Muscle layer of colon (tissue), 2 donors: ENCODE measurements at regions not wholly inside any gene's neighbourhood (a gene's known extent, or its start where the extent isn't known, plus 50 kb on each side); places are given as distances from the start of the nearest gene placed in this dataset.

Experiments
- H3K27ac ChIP-seq: one replicate; pipeline ENCODE4 v1.7.0; 2013; ENCODE audit warnings: low read depth, mild to moderate bottlenecking, low read length, moderate library complexity
- H3K27me3 ChIP-seq, 2 donors: one replicate each; pipeline ENCODE4 v1.7.0; 2013; ENCODE audit warnings: low read length in 2 of 2, mild to moderate bottlenecking in 2 of 2; ENCODE audit not compliant: insufficient read depth in 2 of 2, control insufficient read depth in 1 of 2
- H3K36me3 ChIP-seq: one replicate; pipeline ENCODE4 v1.7.0; 2013; ENCODE audit warnings: mild to moderate bottlenecking, low read length; ENCODE audit not compliant: insufficient read depth
- H3K4me1 ChIP-seq: one replicate; pipeline ENCODE4 v1.7.0; 2013; ENCODE audit warnings: mild to moderate bottlenecking, low read length; ENCODE audit not compliant: insufficient read depth
- H3K4me3 ChIP-seq, 2 donors: one replicate each; pipeline ENCODE4 v1.7.0; 2013; ENCODE audit warnings: low read length in 2 of 2, low read depth in 1 of 2, mild to moderate bottlenecking in 1 of 2, moderate library complexity in 1 of 2
- H3K9ac ChIP-seq: one replicate; pipeline ENCODE4 v1.7.0; 2013; ENCODE audit warnings: low read length
- H3K9me3 ChIP-seq: one replicate; pipeline ENCODE4 v1.7.0; 2013; ENCODE audit warnings: mild to moderate bottlenecking, low read length
- donor health status: abdominal sarcoma.
- donor health status: Adenocarcinoma of cecum.

- Histone ChIP-seq H3K36me3 (no peaks in the 10 kb centered on the region), H3K9ac (no peak overlapping the region), H3K27ac (no peak overlapping the region), H3K4me1 (no peaks in the 10 kb centered on the region), H3K4me3 (no peak overlapping the region), H3K27me3 (no peaks in the 10 kb centered on the region), H3K9me3 (no peaks in the 10 kb centered on the region)
These were observed 60.5 kb downstream of the NR2F2 start for GRCh38 chr15:96390986-96391385.

- no peak overlapping the region for H3K27ac ChIP-seq
These were observed 62.1 kb downstream of the NR2F2 start for GRCh38 chr15:96392380-96393208.

GRCh38 chr15:96393209-96393513 is 62.7 kb downstream of the NR2F2 start:
- Histone ChIP-seq H3K36me3 (no peaks in the 10 kb centered on the region), H3K9ac (no peak overlapping the region), H3K4me1 (no peaks in the 10 kb centered on the region), H3K27me3 (no peaks in the 10 kb centered on the region), H3K9me3 (no peaks in the 10 kb centered on the region), H3K4me3 (no peak overlapping the region), H3K27ac (no peak overlapping the region)

More at GRCh38 chr15:96392380-96393208, 62.1 kb downstream of the NR2F2 start:
- H3K27me3 ChIP-seq: no peaks in the 10 kb centered on the region
- H3K4me1 ChIP-seq: no peaks in the 10 kb centered on the region
- no peaks in the 10 kb centered on the region for H3K9me3 ChIP-seq
- H3K4me3 ChIP-seq: no peak overlapping the region
- no peak overlapping the region for H3K9ac ChIP-seq
- no peaks in the 10 kb centered on the region for H3K36me3 ChIP-seq

DNA sequence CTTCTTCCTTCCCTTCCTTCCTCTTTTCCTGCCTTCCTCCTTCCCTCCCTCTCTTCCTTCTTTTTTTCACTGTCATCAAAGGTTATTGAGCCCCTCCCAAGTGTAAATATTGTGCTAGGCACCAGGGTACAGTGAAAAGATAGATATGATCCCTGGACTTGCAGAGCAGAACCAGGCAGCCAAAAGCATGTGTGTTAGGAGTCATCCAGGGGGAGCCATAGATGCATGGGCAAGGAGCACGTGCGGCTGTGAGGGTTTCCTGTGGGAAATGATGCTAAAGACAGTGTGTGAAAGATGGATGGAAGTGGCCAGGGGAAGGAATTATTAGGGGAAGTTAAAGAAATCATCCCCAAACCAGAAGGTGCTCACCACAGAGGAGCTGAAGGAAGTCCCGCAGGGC is 65.2 kb downstream of the NR2F2 start:
- no peaks in the 10 kb centered on the region for H3K27me3 ChIP-seq
- no peak overlapping the region for H3K4me3 ChIP-seq
- no peak overlapping the region for H3K9ac ChIP-seq
- H3K27ac ChIP-seq: no peak overlapping the region
- H3K4me1 ChIP-seq: no peaks in the 10 kb centered on the region
- H3K9me3 ChIP-seq: no peaks in the 10 kb centered on the region
- H3K36me3 ChIP-seq: no peaks in the 10 kb centered on the region

- Histone ChIP-seq H3K27ac (no peak overlapping the region), H3K36me3 (no peaks in the 10 kb centered on the region), H3K4me3 (no peak overlapping the region), H3K4me1 (no peaks in the 10 kb centered on the region), H3K9ac (no peak overlapping the region), H3K9me3 (no peaks in the 10 kb centered on the region), H3K27me3 (no peaks in the 10 kb centered on the region)
These were observed 68.3 kb downstream of the NR2F2 start for GRCh38 chr15:96398776-96399175.

DNA sequence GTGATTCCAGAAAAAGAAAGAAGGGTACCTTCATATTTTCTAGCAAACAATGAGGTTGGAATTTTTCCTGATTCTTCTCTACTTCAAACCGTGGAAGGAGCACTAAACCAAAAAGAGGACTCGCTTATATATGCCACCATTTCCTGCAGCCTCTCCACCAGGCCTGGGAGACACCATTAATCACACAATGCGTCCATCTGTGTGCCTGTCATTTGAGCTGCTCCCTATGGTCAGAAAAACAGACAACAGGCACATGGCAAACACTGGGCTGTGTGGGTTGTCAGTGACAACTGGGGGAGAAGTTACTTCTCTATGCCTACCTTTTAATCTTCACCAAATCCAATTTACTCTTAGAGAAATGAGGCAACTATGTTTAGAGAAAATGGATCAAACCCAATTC is 71.9 kb downstream of the NR2F2 start:
- H3K4me1 ChIP-seq: no peaks in the 10 kb centered on the region
- H3K27me3 ChIP-seq: peaks cover 0 to 7% of the 10 kb centered on the region in 2 donors
- no peak overlapping the region for H3K27ac ChIP-seq
- H3K9me3 ChIP-seq: no peaks in the 10 kb centered on the region
- H3K4me3 ChIP-seq: no peak overlapping the region
- no peak overlapping the region for H3K9ac ChIP-seq
- H3K36me3 ChIP-seq: no peaks in the 10 kb centered on the region

GRCh38 chr15:96403071-96403470 is 72.6 kb downstream of the NR2F2 start:
- no peak overlapping the region for H3K4me3 ChIP-seq
- peaks cover 4 to 14% of the 10 kb centered on the region in 2 donors for H3K27me3 ChIP-seq
- H3K4me1 ChIP-seq: no peaks in the 10 kb centered on the region
- H3K36me3 ChIP-seq: no peaks in the 10 kb centered on the region
- H3K27ac ChIP-seq: no peak overlapping the region
- H3K9ac ChIP-seq: no peak overlapping the region
- no peaks in the 10 kb centered on the region for H3K9me3 ChIP-seq

GRCh38 chr15:96403932-96404331 is 73.4 kb downstream of the NR2F2 start:
- H3K9me3 ChIP-seq: no peaks in the 10 kb centered on the region
- peaks cover 12 to 22% of the 10 kb centered on the region in 2 donors for H3K27me3 ChIP-seq
- no peaks in the 10 kb centered on the region for H3K36me3 ChIP-seq
- no peak overlapping the region for H3K9ac ChIP-seq
- H3K4me1 ChIP-seq: no peaks in the 10 kb centered on the region
- H3K27ac ChIP-seq: no peak overlapping the region
- H3K4me3 ChIP-seq: no peak overlapping the region

GRCh38 chr15:96404560-96404959 is 74.1 kb downstream of the NR2F2 start:
- H3K9me3 ChIP-seq: no peaks in the 10 kb centered on the region
- no peak overlapping the region for H3K4me3 ChIP-seq
- no peak overlapping the region for H3K9ac ChIP-seq
- peaks cover 18 to 29% of the 10 kb centered on the region in 2 donors for H3K27me3 ChIP-seq
- no peak overlapping the region for H3K27ac ChIP-seq
- H3K36me3 ChIP-seq: no peaks in the 10 kb centered on the region
- no peaks in the 10 kb centered on the region for H3K4me1 ChIP-seq

DNA sequence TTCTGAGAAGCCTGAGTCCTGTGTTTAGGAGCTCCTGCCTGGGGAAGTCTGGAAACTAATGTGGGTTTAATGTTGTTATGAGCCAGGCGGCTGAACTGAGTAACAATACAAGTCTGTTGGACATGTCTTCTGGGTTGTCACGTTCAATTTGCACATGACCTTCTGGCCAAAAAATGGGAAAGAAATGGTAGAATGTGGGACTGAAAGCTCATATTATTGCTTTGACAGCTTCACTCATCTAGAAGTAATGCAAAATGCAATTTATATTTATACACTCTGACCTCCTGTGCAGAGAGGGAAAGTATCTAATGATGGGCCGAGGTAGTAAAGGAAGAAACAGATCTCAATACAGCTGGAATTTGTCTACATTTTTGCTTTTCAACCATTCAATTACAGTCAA is 75.8 kb downstream of the NR2F2 start:
- no peaks in the 10 kb centered on the region for H3K9me3 ChIP-seq
- peaks cover 33 to 46% of the 10 kb centered on the region in 2 donors for H3K27me3 ChIP-seq
- H3K36me3 ChIP-seq: no peaks in the 10 kb centered on the region
- H3K4me1 ChIP-seq: no peaks in the 10 kb centered on the region
- H3K27ac ChIP-seq: no peak overlapping the region
- H3K4me3 ChIP-seq: no peak overlapping the region
- no peak overlapping the region for H3K9ac ChIP-seq

- peaks cover 36 to 50% of the 10 kb centered on the region in 2 donors for H3K27me3 ChIP-seq
- no peak overlapping the region for H3K27ac ChIP-seq
- no peak overlapping the region for H3K9ac ChIP-seq
- H3K4me1 ChIP-seq: no peaks in the 10 kb centered on the region
- H3K36me3 ChIP-seq: no peaks in the 10 kb centered on the region
- H3K4me3 ChIP-seq: no peak overlapping the region
- H3K9me3 ChIP-seq: no peaks in the 10 kb centered on the region
These were observed 76.2 kb downstream of the NR2F2 start for GRCh38 chr15:96406701-96407100.

GRCh38 chr15:96407482-96407881 is 77.0 kb downstream of the NR2F2 start:
- Histone ChIP-seq H3K9ac (no peak overlapping the region), H3K4me1 (no peaks in the 10 kb centered on the region), H3K27ac (no peak overlapping the region), H3K4me3 (no peak overlapping the region), H3K36me3 (no peaks in the 10 kb centered on the region), H3K9me3 (no peaks in the 10 kb centered on the region), H3K27me3 (peaks cover 44 to 58% of the 10 kb centered on the region in 2 donors)
